Fibroblast of villous mesenchyme (primary cell): ENCODE measurements at regions not wholly inside any gene's neighbourhood (a gene's known extent, or its start where the extent isn't known, plus 50 kb on each side); places are given as distances from the start of the nearest gene placed in this dataset.

ENCODE experiments used
- DNase-seq: peaks from one replicate; pipeline ENCODE4 v3.0.0-alpha.2; 2010; ENCODE audit warnings: low read depth
- H3K4me3 ChIP-seq: 2 replicates; pipeline ENCODE4 v1.5.1; 2011; ENCODE audit warnings: low read depth, mild to moderate bottlenecking, low read length
- TF ChIP-seq, protein P1 (sequence below): IDR thresholded peaks from 2 replicates; pipeline ENCODE4 v1.5.1; 2012; ENCODE audit warnings: low read depth, mild to moderate bottlenecking, low read length; ENCODE audit not compliant: insufficient read depth

GRCh38 chr20:40503119-40503518 lies 185.9 kb downstream of the MAFB start:
- TF ChIP-seq, protein P1, sequence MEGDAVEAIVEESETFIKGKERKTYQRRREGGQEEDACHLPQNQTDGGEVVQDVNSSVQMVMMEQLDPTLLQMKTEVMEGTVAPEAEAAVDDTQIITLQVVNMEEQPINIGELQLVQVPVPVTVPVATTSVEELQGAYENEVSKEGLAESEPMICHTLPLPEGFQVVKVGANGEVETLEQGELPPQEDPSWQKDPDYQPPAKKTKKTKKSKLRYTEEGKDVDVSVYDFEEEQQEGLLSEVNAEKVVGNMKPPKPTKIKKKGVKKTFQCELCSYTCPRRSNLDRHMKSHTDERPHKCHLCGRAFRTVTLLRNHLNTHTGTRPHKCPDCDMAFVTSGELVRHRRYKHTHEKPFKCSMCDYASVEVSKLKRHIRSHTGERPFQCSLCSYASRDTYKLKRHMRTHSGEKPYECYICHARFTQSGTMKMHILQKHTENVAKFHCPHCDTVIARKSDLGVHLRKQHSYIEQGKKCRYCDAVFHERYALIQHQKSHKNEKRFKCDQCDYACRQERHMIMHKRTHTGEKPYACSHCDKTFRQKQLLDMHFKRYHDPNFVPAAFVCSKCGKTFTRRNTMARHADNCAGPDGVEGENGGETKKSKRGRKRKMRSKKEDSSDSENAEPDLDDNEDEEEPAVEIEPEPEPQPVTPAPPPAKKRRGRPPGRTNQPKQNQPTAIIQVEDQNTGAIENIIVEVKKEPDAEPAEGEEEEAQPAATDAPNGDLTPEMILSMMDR: no peak
- no peak for DNase-seq
- no peak overlapping the region for H3K4me3 ChIP-seq

DNA sequence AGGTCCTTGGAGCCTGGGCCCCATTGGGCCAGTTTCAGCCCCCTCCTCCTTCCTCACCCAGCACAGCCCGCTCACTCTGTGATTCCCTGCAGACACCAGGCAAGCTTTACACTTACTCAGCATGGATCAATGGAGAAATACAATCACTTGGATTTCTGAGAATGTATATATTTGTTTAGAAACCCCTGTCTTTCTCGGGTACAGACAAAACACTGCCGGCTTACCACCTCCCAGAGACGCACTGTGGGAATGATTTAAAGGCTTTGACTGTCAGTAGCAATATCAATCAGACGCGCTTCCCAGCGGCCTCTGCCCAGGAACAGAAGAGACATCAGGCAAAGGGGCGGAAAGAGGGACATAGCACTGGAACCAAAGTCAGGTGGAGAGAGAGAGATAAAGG lies 186.5 kb downstream of the MAFB start:
- TF ChIP-seq, protein P1: no peak
- DNase-seq: no peak
- no peak overlapping the region for H3K4me3 ChIP-seq

DNA sequence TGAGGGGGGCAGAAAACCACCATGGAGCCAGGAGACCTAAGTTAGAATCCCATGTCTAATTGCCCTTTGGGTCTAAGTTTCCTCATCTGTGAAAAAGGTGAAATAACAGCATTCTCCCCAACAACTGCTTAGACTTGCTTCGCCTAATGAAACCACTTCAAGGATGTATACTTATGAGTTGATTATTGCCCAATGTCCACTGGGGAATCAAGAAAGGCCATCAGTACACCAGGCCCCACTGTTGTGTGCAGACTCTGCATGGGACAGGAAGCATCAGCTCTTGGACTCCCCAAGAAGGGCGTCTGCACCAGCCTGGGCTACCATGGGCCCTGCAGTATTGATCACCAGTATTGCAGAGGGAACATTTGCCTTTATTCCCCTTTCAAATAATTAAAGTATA lies 189.6 kb downstream of the MAFB start:
- no peak for DNase-seq
- H3K4me3 ChIP-seq: no peak overlapping the region
- TF ChIP-seq, protein P1: no peak

DNA sequence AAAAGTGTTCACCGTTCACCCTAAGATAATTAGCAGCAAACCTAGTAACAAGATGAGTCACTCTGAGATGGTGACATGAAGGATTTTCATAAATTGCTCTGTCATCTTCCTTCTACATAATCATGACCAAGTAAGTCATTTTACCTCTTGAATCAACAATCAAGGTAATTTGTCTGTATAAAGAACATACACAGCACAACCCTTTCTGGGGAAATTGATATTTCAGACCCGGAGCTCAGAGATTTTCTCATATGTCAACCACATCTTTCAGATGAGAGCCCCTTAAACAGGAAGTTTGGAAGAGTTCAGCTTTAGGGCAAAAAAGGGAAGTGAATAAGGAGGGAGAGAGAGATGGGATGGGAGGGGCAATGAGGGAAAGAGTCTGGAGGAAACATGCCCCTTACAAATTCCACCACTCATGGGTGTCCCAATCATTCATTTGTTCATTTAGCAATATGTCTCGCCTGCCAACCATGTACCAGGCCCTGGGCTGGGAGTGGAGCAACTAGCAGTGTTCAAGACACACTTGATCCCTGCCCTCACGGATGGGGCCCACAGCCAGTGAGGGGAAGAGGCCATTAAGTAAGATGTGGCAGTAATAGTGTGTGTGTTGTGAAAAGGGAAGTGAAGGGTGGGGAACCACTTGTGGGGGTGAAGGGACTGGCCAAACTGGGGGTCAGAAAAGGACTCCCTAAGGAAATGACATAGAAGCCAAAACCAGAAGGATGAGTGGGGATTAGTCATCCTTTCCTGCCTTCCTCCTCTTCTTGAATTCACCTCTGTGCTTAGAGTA lies 190.9 kb downstream of the MAFB start:
- TF ChIP-seq, protein P1: no peak
- H3K4me3 ChIP-seq: no peak overlapping the region
- DNase-seq: no peak

DNA sequence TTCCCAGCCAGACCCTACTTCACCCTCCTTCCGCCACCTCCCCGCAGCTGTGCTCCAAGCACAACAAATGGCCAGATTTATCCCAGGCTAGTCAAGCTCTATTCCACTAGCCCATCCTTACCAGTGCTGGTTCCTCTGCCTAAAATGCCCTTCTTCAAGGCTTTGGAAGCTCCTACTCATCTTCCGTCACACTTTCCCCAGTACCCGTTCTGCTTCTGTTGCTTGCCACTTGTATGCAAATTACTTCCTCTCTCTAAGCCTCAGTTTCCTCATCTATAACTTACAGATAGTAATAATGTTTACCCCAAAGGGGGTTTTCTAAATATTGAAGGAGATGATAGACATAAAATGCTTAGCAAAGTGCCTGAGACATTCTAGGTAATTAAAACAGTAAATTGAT lies 193.1 kb downstream of the MAFB start:
- TF ChIP-seq, protein P1: no peak
- H3K4me3 ChIP-seq: no peak overlapping the region
- no peak for DNase-seq

GRCh38 chr20:40494248-40494647 lies 194.8 kb downstream of the MAFB start:
- no peak overlapping the region for H3K4me3 ChIP-seq
- no peak for DNase-seq
- TF ChIP-seq, protein P1: no peak

GRCh38 chr20:40493549-40493948 lies 195.5 kb downstream of the MAFB start:
- TF ChIP-seq, protein P1: no peak
- DNase-seq: no peak
- H3K4me3 ChIP-seq: no peak overlapping the region
